Lung (tissue), 11 donors: ENCODE measurements at regions not wholly inside any gene's neighbourhood (a gene's known extent, or its start where the extent isn't known, plus 50 kb on each side); places are given as distances from the start of the nearest gene placed in this dataset.

Source experiments
- ATAC-seq: fragments of 200-7000 bp; cut with Tn5 transposase; one replicate; pipeline ENCODE4 v1.9.1; 2020; ENCODE audit warnings: moderate number of reproducible peaks; ENCODE audit not compliant: insufficient read depth, low FRiP score
- DNase-seq, 3 donors: peaks; one replicate each; pipeline ENCODE4 v3.0.0-alpha.2; 2013 to 2017
- H3K27ac ChIP-seq, 2 donors: one replicate each; pipeline ENCODE4 v1.5.1; 2013; ENCODE audit warnings: mild to moderate bottlenecking in 2 of 2, moderate library complexity in 2 of 2, control low read depth in 1 of 2, inconsistent platforms in 1 of 2, low read depth in 1 of 2, low read length in 1 of 2
- H3K27me3 ChIP-seq, 3 donors: one replicate each; pipeline ENCODE4 v1.5.1; 2013; ENCODE audit warnings: low read length in 2 of 3; ENCODE audit not compliant: control insufficient read depth in 3 of 3, insufficient read depth in 3 of 3
- H3K36me3 ChIP-seq, 4 donors: one replicate each; pipeline ENCODE4 v1.5.1; 2013; ENCODE audit warnings: low read length in 4 of 4, mild to moderate bottlenecking in 1 of 4, moderate library complexity in 1 of 4; ENCODE audit not compliant: control insufficient read depth in 4 of 4, insufficient read depth in 4 of 4
- H3K4me1 ChIP-seq, 5 donors: one replicate each; pipeline ENCODE4 v1.5.1; 2013; ENCODE audit warnings: low read length in 5 of 5, mild to moderate bottlenecking in 2 of 5, moderate library complexity in 1 of 5; ENCODE audit not compliant: control insufficient read depth in 5 of 5, insufficient read depth in 5 of 5
- H3K4me3 ChIP-seq: one replicate; pipeline ENCODE4 v1.5.1; 2013; ENCODE audit warnings: mild to moderate bottlenecking, control low read depth, moderate library complexity
- H3K9ac ChIP-seq, 2 donors: one replicate each; pipeline ENCODE4 v1.5.1; 2013; ENCODE audit warnings: low read length in 2 of 2, control low read depth in 1 of 2; ENCODE audit not compliant: insufficient read depth in 1 of 2
- H3K9me3 ChIP-seq, 4 donors: one replicate each; pipeline ENCODE4 v1.5.1; 2013; ENCODE audit warnings: low read length in 3 of 4, mild to moderate bottlenecking in 1 of 4, moderate library complexity in 1 of 4; ENCODE audit not compliant: control insufficient read depth in 4 of 4, insufficient read depth in 3 of 4
- CTCF ChIP-seq: IDR thresholded peaks from 2 replicates; pipeline ENCODE4 v1.5.1; 2012; ENCODE audit warnings: mild to moderate bottlenecking; ENCODE audit errors: control extremely low read depth, extremely low read depth
- WGBS, 2 donors: extraction: QIAGEN DNeasy Blood & Tissue Kit; methylation state at CpG; one replicate each; pipeline ENCODE4 v1.1.7; 2013; 5-methylcytosine and 5-hydroxymethylcytosine counted together
- donor health status: control.
- donor health status: control.
- donor health status: Bipolar disorder and iron deficiency.
- donor health status: healthy.
- donor health status: DM: yes; HTN: yes; CAD: no.

- no peak overlapping the region for H3K4me3 ChIP-seq
- no peaks in the 10 kb centered on the region for H3K36me3 ChIP-seq
- H3K4me1 ChIP-seq: peaks cover 0 to 14% (median 4%) of the 10 kb centered on the region in 5 donors
- H3K27me3 ChIP-seq: no peaks in the 10 kb centered on the region
- DNase-seq (peak in 1 of 3 donors; percentile 20), ATAC-seq (no peak)
- H3K27ac ChIP-seq: peak overlapping the region in 1 of 2 donors; percentile 68
- no peak for TF ChIP-seq CTCF
- WGBS, 2 donors: 5 to 16% methylated on average over 1 of the region's 1 CpG
- H3K9ac ChIP-seq: no peak overlapping the region
- H3K9me3 ChIP-seq: peaks cover 0 to 1% (median 0%) of the 10 kb centered on the region in 4 donors
Observed at GRCh38 chr3:174436367-174436766, 422.8 kb upstream of the NAALADL2 start.

GRCh38 chr3:174438501-174439145 is 420.5 kb upstream of the NAALADL2 start:
- TF ChIP-seq CTCF: no peak
- Histone ChIP-seq H3K36me3 (no peaks in the 10 kb centered on the region), H3K4me3 (no peak overlapping the region), H3K4me1 (peaks cover 0 to 26% (median 4%) of the 10 kb centered on the region in 5 donors), H3K9ac (peak overlapping the region; percentile 60 to 91), H3K27ac (no peak overlapping the region), H3K9me3 (no peaks in the 10 kb centered on the region), H3K27me3 (no peaks in the 10 kb centered on the region)
- DNase-seq (peak in 2 of 3 donors; percentile 37 to 60), ATAC-seq (no peak)
- WGBS, 2 donors: 69 to 71% methylated on average over 5 of the region's 5 CpGs

- Histone ChIP-seq H3K36me3 (no peaks in the 10 kb centered on the region), H3K4me3 (no peak overlapping the region), H3K9me3 (no peaks in the 10 kb centered on the region), H3K9ac (peak overlapping the region; percentile 60 to 91), H3K4me1 (peaks cover 0 to 26% (median 4%) of the 10 kb centered on the region in 5 donors), H3K27me3 (no peaks in the 10 kb centered on the region), H3K27ac (peak overlapping the region; percentile 75 to 96)
- DNase-seq (peak; percentile 66 to 95 (median 91)), ATAC-seq (peak; percentile 28)
- 27 to 32% methylated on average over 12 of the region's 12 CpGs for WGBS, 2 donors
- TF ChIP-seq CTCF: no peak
Observed at GRCh38 chr3:174439331-174440252, 419.5 kb upstream of the NAALADL2 start.
